ENCODE measurements at regions not wholly inside any gene's neighbourhood (a gene's known extent, or its start where the extent isn't known, plus 50 kb on each side); places are given as distances from the start of the nearest gene placed in this dataset.
"Not testable (repeated sequence)": the region's sequence is repeated elsewhere in the genome, so short reads cannot be mapped to it uniquely, and the experiment has no call there.

- DNase-seq (ENCODE audit: low read depth, low spot score), result no peak
These were observed 1041.9 kb downstream of the OTOL1 start for GRCh38 chr3:162538491-162538890.

GRCh38 chr3:162538906-162539305, 1042.3 kb downstream of the OTOL1 start:
- DNase-seq (ENCODE audit: low read depth, low spot score), result no peak

- no peak for DNase-seq (ENCODE audit: low read depth, low spot score)
These were observed 1043.8 kb downstream of the OTOL1 start for GRCh38 chr3:162540421-162540820.

- DNase-seq (ENCODE audit: low read depth, low spot score), result no peak
These were observed 1045.3 kb downstream of the OTOL1 start for GRCh38 chr3:162541923-162542322.

GRCh38 chr3:162544246-162544645, 1047.6 kb downstream of the OTOL1 start:
- no peak for DNase-seq (ENCODE audit: low read depth, low spot score)

- DNase-seq (ENCODE audit: low read depth, low spot score), result no peak
These were observed 1050.3 kb downstream of the OTOL1 start for GRCh38 chr3:162546910-162547309.

GRCh38 chr3:162547321-162547720, 1050.7 kb downstream of the OTOL1 start:
- DNase-seq (ENCODE audit: low read depth, low spot score), result no peak

- DNase-seq (ENCODE audit: low read depth, low spot score), result no peak
These were observed 1059.2 kb downstream of the OTOL1 start for GRCh38 chr3:162555761-162556160.

GRCh38 chr3:162558016-162558415, 1061.4 kb downstream of the OTOL1 start:
- DNase-seq (ENCODE audit: low read depth, low spot score), result no peak

GRCh38 chr3:162568706-162569105, 1072.1 kb downstream of the OTOL1 start:
- DNase-seq (ENCODE audit: low read depth, low spot score), result no peak

GRCh38 chr3:162569314-162569713, 1072.7 kb downstream of the OTOL1 start:
- DNase-seq (ENCODE audit: low read depth, low spot score), result no peak

GRCh38 chr3:162584986-162585385, 1088.4 kb downstream of the OTOL1 start:
- no peak for DNase-seq (ENCODE audit: low read depth, low spot score)

- DNase-seq (ENCODE audit: low read depth, low spot score), result peak; percentile 60
These were observed 1090.0 kb downstream of the OTOL1 start for GRCh38 chr3:162586591-162586990.

- peak; percentile 13 for DNase-seq (ENCODE audit: low read depth, low spot score)
These were observed 1100.6 kb downstream of the OTOL1 start for GRCh38 chr3:162597226-162597625.

GRCh38 chr3:162598500-162598899, 1101.9 kb downstream of the OTOL1 start:
- DNase-seq (ENCODE audit: low read depth, low spot score), result peak; percentile 10

GRCh38 chr3:162599742-162600141, 1103.1 kb downstream of the OTOL1 start:
- not testable (repeated sequence) for DNase-seq (ENCODE audit: low read depth, low spot score)

GRCh38 chr3:162601101-162601670, 1104.6 kb downstream of the OTOL1 start:
- no peak for DNase-seq (ENCODE audit: low read depth, low spot score)

GRCh38 chr3:162602619-162603018, 1106.0 kb downstream of the OTOL1 start:
- no peak for DNase-seq (ENCODE audit: low read depth, low spot score)

GRCh38 chr3:162605651-162606204, 1109.1 kb downstream of the OTOL1 start:
- no peak for DNase-seq (ENCODE audit: low read depth, low spot score)

GRCh38 chr3:162610261-162610660, 1113.7 kb downstream of the OTOL1 start:
- no peak for DNase-seq (ENCODE audit: low read depth, low spot score)

GRCh38 chr3:162612991-162613390, 1116.4 kb downstream of the OTOL1 start:
- no peak for DNase-seq (ENCODE audit: low read depth, low spot score)

- no peak for DNase-seq (ENCODE audit: low read depth, low spot score)
These were observed 1129.6 kb downstream of the OTOL1 start for GRCh38 chr3:162626172-162626571.

GRCh38 chr3:162628531-162628930, 1131.9 kb downstream of the OTOL1 start:
- DNase-seq (ENCODE audit: low read depth, low spot score), result no peak

GRCh38 chr3:162629372-162629771, 1132.8 kb downstream of the OTOL1 start:
- DNase-seq (ENCODE audit: low read depth, low spot score), result no peak

Data from smooth muscle cell of the brain vasculature (primary cell).